Tibial nerve (tissue), 4 donors: ENCODE measurements at regions not wholly inside any gene's neighbourhood (a gene's known extent, or its start where the extent isn't known, plus 50 kb on each side); places are given as distances from the start of the nearest gene placed in this dataset.

ENCODE experiments used
- CTCF ChIP-seq, 5 experiments: fragments of 200-600 bp in 3 of 5; fragments of 450-650 bp in 2 of 5; sonication (generic) in 3 of 5; IDR thresholded peaks; one replicate each; pipeline ENCODE4 v1.5.1; 2016 to 2019; ENCODE audit warnings: antibody characterized with exemption in 5 of 5, mild to moderate bottlenecking in 3 of 5, moderate library complexity in 2 of 5
- EP300 ChIP-seq, 2 donors: sonication (generic); formaldehyde crosslinking; IDR thresholded peaks; one replicate each; pipeline ENCODE4 v1.6.1; 2017; ENCODE audit warnings: antibody characterized with exemption in 2 of 2, mild to moderate bottlenecking in 1 of 2
- POLR2A ChIP-seq, 2 donors: fragments of 450-650 bp; IDR thresholded peaks; one replicate each; pipeline ENCODE4 v1.6.1; 2017; ENCODE audit warnings: antibody characterized with exemption in 2 of 2, mild to moderate bottlenecking in 2 of 2, moderate library complexity in 2 of 2

DNA sequence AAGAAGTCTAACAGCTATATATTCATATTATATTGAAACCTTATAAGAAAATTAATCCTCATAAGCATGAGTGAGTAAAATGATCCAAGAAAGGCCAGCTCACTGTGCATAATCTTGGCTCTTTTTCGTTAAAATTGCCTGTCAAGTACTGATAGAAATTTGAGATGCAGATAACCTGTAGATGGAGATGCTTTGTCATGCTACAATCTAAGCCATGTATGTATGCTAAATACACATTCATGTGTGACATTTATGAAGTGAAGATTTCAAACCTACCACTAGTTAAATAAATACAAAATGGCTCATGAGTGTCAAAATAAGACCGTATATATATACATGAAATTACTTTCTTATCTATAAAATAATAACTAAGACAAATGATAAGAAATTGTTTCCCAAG, 1491.5 kb upstream of the PRMT6 start:
- TF ChIP-seq POLR2A (IDR thresholded peaks at IDR 0.05): no peak
- TF ChIP-seq CTCF (IDR thresholded peaks at IDR 0.05): no peak
- TF ChIP-seq EP300 (IDR thresholded peaks at IDR 0.05): no peak
